ENCODE measurements at regions not wholly inside any gene's neighbourhood (a gene's known extent, or its start where the extent isn't known, plus 50 kb on each side); places are given as distances from the start of the nearest gene placed in this dataset.

DNA sequence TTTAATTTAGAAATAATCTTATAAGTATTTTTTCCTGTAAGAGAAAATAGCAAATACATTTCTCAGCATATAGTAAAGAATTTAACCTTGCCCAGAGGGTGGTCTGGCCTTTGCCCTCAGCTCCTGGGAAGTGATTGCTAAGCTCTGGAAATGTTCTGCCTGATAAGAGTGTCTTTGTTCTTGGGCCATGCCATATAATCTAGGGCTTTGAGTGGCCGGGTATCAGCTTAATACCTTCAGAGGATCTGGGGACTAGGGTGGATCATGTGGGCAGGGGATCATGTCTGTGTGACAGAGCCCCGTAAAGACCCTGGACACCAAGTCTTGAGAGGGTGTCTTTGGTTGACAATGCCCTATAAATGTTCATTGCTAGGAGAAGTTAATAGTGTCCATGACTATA lies 1032.4 kb upstream of the MIR17HG start:
- TF ChIP-seq POLR2A (IDR thresholded peaks at IDR 0.05) (no peak), CTCF (IDR thresholded peaks at IDR 0.05) (no peak)
